GM19467 (cell line): ENCODE measurements at regions not wholly inside any gene's neighbourhood (a gene's known extent, or its start where the extent isn't known, plus 50 kb on each side); places are given as distances from the start of the nearest gene placed in this dataset.

Experiments
- ATAC-seq: cut with Tn5 transposase; IDR thresholded peaks from one replicate; pipeline ENCODE4 v1.9.1; 2021; ENCODE audit warnings: mild to moderate bottlenecking, moderate library complexity; ENCODE audit not compliant: unreplicated experiment

DNA sequence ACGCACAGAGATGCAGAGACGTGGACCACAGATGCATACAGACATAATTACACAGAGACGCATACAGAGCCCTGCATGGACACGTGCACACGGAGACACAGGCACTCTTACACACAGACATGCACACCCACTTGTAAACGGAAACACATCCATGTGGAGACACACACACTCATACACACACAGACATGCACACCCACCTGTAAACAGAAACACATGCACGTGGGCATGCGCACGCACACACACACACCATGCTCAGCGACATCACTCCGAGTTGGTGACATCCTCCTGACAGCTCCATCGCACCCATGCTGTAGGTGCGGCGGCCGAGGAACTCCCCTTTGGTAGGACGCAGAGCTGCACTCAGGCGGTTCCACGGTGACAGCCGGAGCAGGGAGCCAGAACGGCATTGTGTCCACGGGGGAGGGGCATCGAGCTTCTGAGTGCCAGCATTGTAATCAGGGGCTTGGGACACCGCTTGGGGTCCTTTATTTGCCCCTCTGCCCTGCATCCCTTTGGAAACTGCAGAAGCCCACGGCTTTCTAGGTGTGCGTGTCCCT, 233.5 kb downstream of the RBFOX3 start:
- no peak for ATAC-seq

DNA sequence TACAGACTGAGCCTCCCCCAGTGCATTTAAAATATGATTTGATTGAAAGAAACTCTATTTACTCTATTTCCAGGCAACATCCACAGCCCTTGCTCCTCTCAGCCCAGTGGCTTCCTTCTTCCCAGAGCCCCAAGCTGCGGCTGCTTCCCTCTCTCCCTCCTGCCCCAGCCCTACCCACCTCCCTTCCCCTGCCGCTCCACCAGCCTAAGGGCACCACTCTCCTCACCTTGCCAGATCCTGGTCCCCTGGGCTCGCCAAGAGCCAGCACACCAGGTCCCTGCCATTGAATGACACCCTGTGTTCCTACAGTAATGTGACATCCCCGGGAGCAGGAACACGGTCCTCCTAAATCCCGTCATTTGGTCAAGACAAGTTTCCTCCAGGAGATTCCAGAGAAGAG, 236.0 kb downstream of the RBFOX3 start:
- no peak for ATAC-seq

DNA sequence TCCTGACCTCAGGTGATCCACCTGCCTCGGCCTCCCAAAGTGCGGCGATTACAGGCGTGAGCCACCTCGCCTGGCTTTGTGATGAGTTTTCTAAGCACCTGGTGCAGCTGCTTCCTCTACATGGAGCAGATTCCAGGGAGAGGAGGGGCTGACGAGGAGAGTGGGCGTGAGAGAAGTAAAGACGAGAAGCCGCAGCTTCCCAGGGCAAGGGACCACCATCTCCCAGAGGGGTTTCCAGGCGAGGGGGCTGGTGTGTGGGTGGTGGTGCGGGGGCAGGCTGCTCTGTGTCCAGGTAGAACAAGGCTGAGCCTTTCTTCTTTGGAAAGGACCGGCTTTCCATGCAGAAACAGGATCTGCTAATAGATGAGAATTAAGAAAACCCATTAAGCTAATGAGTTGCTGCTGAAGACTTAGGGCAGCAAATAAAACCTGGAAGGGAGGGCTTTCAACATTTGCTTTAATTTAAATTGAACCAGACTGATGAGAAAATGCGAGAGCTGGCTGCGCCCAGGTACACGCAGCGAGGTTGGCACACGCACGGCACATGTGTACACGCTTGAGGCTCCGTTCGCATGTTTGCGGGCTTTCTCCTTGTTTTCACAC, 236.7 kb downstream of the RBFOX3 start:
- ATAC-seq, result no peak

DNA sequence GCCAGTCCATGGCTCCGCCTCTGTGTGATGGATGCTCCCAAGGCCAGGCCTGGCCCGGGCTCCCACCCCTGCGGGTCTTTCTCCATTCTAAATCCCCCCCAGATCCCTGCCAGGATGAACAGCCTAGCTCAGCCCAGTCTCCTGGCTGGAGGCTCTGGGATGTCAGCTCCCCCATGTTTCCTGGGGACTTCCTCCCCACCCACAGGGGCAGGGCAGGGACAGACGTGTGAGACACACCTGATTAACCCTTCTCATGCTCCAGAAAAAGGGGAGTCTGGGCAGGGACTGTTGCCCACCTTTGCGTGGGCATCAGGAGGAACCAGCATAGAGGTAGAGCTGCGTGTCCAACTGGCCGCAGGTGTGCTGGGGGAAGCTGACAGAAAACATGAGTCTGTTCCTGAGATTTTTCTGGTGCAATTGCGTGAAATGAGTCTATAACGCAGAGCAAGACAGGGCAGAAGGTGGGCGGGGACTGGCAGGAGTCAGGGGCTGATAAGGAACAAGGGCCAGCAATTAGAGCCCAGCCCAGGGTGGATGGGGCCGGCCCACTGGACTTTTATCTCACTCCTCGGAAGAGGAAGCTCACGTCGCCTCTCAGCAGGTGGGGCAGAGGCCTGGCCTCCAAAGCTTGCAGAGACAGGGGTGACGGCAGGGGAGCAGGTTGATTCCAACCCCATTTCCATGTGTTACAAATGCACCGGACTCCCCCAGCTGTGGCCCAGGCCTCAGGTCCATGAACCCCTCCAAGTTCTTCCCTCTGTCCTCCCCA, 238.2 kb downstream of the RBFOX3 start:
- ATAC-seq, result no peak

DNA sequence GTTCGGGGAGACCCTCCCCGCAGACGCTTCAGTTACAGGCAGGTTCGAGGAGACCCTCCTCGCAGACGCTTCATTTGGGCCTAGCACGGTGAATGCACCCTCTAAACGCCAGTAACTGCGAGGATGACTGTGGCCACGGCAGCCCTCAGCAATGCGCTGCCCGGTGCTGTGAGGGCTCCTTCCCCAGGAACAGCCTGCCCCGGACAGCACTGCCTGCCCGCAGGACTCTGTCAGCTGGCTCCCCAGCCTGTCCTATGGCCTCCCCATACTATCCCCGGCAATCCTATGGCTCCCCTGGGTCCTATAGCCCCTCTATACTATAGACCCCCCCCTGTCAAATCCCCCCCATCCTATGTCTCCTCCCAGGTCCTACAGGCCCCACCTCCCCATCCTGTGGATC, 238.9 kb downstream of the RBFOX3 start:
- ATAC-seq, result no peak

DNA sequence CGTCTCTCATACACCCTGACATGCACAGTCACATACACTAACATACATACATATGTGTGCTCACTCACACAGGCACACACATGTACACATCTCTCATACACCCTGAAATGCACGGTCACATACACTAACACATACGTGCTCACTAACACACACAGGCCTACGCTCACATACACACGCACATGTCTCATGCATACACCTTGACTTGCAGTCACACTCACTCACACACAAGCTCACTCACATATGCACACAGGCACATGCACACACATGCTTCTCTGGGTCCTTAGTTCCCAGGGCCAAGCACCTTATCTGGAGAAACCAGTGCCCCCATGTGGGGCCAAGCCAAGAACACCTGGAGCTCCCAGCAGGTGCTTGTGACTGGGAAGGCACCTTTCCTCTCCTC, 240.3 kb downstream of the RBFOX3 start:
- no peak for ATAC-seq

DNA sequence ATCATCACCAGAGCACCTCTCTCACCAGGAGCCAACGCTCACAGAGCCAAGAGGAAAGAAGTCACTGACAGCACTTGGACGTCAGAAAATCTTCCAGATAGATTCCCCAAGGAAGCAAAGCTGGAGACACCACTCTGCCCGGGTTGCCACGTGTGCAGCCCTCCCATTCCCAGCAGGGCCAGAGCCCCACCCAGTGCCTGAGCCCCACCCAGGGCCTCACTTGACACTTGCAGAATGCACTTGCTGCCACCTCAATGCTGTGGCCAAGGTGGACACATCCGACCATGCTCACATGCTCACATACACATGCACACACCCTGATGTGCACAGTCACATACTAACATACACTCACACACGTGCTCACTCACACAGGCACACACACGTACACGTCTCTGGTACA, 240.7 kb downstream of the RBFOX3 start:
- ATAC-seq, result no peak

DNA sequence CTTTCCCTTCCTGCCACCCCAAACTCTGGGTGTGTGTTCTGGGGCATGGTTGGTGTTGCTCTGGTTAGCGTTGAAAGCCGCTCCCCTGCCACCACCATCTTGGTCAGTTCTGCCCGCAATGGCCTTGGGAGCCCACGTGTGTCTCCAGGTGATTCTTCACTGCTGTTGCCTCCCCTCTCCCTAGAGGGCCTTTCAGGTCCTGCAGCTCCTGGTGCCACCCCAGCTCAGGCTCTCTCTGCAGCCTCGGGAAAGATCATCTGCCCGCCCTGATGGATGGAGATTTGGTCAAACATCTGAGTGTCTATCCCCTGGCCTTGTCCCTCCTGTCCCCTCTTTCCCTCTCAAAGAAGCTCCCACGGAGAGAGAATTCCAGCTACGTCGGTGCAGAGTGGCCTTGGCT, 241.3 kb downstream of the RBFOX3 start:
- no peak for ATAC-seq

DNA sequence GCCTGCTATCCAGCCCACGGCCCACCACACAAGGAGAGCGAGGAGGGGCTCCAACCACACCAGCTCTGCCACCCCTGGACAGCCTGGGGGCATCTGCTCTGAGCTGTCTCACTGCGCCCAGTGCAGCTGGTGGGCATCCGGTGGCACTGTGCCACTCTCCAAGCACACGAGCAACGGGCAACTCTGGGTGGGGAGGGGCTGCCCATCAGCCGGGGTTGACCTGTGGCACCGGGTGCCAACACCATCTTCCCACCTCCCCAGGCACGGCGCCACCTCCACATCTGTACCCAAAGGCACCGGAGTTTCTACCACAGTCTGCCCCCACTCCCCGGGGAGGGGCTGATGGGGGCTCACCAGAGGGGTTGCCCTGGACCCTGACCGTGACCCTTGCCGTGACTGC, 241.8 kb downstream of the RBFOX3 start:
- no peak for ATAC-seq

DNA sequence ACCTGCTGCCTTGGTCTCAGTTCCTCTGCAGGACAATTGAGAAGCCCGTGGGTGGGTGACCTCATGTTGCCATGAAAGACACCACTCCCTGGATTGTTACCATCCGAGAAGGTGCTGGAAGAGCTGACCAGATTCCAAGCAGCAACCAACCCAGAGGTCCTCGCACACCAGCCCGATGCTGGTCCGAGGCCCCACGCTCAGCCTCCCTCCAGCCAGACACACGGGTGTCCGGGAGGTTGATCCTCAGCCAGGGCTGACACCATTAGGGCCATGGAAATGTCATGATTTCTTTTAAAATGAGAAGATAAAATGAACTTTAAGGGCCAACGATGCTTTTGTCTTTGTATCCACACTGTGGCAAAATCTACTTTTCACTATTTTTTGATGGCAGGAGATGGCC, 242.3 kb downstream of the RBFOX3 start:
- no peak for ATAC-seq

DNA sequence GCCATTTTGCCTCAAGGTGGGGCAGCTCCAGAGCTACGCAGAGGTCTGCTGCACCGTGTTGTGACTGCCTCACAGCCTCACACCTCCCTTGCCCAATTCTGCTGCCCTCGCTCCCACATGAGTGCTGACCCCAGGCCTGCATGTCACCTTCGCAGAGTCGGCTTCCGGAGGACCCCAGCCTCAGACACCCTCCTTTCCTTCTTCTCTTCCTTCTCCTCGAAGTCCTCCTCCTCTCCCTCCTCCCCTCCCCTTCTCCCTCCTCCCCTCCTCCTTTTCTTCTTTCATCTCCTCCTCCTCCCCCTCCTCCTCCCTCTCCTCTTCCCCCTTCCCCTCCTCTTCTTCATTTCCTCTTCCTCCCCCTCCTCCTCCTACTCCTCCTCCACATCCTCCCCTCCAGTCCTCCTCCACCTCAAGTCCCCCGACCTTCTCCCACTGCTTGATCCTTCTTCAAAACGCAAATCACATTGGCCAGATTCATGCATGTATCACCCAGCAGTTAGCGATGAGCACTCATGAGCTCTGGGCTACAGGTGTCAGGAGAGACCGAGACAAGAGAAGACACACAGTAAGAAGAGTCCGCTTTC, 243.8 kb downstream of the RBFOX3 start:
- no peak for ATAC-seq

DNA sequence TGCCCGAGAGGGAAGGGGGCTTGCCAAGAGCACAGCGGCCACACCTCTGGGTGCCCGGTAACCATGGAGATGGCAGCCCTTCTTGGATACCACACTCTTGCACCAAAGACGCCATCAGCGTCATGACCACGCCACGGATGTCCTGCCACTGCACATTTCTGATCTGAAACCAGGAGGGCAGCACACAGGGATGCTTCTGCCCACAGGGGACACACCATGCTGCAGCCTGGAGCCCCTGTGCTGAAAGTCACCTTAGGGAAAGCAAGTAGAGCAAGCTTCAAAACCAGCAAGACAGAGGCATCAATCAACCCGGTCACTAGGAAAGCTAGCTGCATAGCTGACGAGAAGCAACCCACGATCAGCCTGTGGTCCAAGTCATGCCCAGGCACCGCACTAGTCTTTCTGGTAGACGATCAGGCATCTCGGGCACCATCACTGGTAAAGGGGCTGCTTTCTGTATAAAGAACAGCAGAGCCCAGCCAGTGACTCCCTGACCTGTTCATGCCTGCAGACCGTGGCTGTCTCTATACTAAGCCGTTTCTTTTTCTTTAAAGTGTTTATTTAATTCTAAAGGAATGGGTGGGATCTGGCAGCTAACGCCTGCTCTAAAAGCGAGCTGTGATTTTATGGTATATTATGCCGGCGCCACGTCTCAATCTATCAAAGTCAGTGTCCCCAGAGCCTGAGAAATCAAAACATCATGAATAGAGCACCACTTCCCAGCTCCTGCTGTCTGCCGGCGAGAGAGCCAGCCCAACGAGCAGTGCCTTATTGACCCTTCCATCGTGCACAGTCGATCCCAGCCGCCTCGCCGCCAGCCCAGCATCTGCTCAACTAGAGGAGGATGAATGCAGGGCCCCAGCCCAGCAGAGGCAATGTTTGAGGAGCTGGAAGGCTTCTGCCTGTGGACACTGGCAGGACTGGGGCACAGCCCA, 244.7 kb downstream of the RBFOX3 start:
- no peak for ATAC-seq

DNA sequence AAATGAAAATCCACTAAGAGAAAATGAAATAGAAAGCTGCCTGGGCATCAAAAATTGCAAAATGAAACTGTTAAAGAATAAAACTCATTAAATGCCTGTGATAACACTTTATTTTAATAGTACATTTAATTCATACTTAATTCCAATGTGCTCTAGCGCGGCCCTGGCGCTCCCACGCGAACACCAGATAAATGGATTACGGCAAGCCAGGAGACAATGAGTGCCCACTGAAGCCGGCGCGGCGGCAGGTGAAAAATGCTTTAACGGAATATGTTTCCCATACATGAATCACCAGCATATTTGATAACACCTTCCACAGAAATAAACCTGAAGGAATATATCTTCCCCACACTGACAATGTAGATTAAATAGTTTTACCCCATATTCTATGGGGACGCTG, 245.5 kb downstream of the RBFOX3 start:
- no peak for ATAC-seq

DNA sequence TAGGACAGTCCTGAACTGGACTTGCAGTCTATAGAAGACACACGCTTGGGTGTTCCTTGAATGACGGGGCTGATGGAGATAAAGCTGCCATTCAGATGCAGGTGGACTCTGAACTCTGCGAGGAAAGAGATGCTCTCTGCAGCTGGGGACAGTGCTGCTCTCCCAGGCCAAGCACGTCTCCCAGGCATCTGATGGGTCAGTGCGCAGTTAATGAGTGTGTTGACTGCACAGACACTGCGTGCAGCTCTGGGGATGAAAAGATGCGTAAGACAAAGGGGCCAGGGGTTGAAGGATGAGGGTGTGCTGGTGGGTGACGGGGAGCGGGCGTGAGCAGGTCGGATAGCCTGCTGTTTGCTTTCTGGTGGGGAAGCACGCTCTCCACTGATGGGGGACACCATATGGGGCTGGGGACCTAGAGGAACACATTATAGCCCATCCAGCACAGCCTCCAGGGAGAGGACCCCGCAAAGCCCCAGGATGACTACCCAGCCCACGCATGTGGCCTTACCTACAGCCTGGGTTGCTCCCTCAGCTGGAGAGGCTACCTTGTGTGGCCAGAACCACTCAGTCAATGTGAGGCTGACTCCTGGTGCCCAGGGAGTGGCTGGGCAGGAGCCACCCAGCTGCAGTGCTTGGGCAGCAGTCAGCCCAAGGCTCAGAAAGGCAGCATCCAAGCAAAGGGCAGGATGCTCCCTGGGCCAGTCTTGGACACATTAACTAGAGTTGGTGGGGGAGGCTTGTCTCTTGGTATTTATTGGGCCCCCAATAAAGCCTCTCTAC, 246.3 kb downstream of the RBFOX3 start:
- no peak for ATAC-seq

DNA sequence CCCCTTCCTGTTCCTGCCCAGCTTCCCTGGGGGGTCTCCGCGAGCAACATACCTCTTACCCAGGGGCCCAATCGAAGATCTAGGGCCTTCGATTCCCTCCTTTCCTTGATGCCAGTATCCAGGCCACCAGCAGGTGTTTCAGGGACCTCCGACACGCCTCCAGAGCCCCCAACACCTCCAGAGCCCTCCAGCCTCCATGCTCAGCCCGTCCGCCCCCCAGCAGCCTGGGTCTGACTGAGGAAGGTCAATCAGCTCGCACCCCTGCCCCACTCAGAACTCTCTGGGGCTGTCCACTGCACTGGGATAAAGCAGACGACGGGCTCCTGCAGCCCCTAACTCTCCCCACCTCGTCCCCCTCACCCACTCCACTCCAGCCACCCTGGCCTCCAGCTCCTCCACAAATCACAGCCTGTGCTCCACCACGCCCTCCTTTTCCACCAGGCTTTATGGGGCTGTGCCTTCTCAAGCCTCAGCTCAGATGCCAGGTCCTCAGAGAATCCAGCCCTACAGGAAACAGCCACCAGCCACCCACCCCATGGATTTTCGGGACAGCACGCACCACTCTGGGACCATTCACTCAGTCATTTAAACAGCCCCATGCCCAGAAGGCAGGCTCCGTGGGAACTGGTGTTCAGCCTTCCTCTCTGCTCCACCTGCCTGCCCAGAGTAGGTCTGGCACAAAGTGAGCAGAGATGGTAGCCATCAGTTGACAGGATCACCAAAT, 247.1 kb downstream of the RBFOX3 start:
- no peak for ATAC-seq

DNA sequence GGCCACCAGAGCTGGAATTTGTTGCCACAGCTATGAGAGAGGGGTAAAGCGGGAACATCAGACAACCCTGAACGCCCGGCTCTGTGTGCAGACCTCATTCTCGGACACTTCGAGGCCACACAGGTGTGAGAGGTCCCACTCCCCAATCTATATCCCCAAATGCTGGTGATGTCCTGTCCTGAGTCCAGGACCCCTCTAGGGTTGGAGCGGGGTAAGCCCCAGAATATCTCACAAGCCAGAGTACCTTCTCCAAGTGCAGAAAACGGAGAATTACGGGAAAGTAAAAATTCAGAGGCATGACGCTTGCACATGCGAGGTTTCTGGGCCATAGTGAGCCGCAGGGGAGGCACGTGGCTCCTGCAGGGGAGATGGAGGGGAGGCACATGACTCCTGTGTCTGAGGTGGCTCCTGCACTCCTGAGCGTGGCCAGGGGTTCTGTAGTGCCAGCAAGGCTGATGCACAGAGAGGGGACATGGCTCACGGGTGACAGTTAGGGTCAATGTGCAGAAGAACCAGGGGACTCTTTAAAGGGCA, 248.0 kb downstream of the RBFOX3 start:
- no peak for ATAC-seq

DNA sequence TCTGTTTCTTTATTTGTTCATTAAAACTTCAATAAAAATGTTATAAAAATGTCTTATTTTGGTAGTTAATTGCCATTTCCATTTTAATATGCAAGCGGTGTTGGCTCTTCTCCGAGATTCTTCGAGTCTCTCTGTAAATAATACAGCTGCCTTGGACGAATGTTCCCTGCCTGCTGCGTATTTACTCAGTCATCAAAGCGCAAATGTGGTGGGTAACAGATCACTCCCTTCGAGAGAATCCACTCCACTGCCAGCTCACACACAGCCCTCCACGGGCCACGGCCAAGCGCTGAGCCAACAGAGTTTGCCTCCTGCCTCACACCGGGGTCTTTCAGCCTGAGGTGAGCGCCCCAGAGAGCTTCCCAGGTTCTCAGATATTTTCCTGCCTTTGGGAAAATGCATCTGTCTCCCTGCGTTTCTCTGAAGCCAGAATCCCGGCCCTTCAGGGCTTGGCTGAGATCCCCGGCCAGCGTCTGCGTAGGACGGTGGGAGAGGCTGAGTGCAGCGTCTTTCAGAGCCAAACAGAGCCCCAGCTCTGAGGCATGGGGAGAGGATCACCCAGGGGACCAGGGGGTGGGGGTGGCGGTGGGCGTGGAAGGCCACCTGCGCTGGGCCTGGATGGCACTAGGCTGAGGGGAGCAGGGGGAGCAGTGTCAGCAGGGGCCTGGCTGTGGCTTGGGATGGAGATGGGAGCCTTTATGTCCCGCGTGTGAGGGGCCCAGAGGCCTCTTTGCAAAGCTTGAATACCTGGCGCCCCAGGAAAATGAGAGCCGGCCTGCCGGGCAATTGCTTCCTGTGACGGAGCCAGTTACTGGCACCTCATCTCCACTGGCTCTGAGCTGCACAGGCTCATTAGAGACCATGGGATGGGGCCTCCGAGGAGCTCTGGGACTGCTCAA, 248.7 kb downstream of the RBFOX3 start:
- no peak for ATAC-seq

DNA sequence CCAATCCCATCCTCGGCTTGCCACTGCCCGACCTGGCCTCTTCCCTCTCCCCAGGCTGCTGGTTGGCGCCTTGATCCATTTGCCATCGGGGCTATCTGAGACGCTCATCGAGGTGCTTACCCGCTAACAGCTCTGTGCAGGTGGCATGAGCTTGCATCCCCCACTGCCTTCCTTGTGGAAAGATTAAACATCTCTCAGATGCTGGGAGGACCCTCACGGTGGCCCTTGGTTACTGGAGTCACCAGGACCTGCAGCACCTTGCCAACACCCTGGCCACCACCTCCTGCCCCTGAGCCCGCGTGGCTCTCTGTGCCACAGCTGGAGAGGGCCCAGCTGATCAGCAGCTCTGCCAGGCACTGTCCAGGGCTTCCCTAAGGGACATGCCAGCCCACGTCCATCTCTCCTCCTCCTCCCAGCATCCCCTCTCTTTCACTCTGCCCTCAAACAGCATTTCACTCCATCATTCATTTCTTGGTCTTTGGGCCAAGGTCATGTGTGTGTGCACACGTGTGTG, 249.6 kb downstream of the RBFOX3 start:
- ATAC-seq, result no peak
